ENCODE measurements at regions not wholly inside any gene's neighbourhood (a gene's known extent, or its start where the extent isn't known, plus 50 kb on each side); places are given as distances from the start of the nearest gene placed in this dataset.

DNA sequence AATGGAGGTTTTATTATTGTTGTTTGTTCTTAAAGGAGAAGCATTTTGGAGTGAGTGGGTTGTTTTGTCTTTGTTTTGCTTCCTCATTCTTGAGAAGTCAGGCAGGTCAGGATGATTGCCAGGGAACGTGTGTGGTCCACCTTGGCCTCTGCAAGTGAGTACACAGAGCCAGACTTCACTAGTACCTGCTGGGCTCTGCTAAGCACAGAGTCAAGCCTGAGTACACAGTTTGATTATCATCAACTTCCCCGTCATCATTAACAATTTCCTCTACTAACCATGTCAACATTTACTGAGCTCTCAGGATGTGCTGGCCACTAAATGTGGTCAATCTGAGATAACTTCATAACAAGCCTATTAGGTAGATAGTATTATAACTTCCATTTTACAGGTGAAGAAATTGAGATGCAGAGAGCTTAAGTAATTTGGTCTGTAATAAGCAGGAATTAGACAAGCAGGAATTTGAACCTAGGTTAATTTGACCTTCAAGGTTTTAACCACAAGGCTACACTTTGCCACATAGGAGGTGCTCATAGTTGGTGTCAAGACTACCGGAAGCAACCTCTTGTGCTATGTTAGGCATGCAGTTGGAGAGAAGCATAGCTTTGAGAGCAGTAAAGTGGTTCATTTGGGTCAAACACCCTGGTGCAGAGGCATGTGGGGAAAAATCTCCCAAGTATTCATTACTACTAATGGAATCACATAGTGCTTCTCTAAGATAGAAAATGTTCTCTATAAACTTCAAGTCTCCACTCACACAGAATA, 178.3 kb downstream of the NUAK1 start:
- H3K9me3 ChIP-seq (ENCODE audit: control insufficient read depth in 1 of 2, low read length in 2 of 2) = no peaks in the 10 kb centered on the region
- no peak overlapping the region for H3K27ac ChIP-seq (ENCODE audit: low read length)
- no peaks in the 10 kb centered on the region for H3K27me3 ChIP-seq (ENCODE audit: low read depth, low read length)
- no peaks in the 10 kb centered on the region for H3K36me3 ChIP-seq (ENCODE audit: control insufficient read depth in 1 of 2, insufficient read depth in 2 of 2, low read length in 2 of 2)
- no peaks in the 10 kb centered on the region for H3K4me1 ChIP-seq (ENCODE audit: control insufficient read depth in 1 of 2, insufficient read depth in 2 of 2, low read length in 2 of 2)
- no peak overlapping the region for H3K4me3 ChIP-seq (ENCODE audit: low read depth in 1 of 2, low read length in 2 of 2)

DNA sequence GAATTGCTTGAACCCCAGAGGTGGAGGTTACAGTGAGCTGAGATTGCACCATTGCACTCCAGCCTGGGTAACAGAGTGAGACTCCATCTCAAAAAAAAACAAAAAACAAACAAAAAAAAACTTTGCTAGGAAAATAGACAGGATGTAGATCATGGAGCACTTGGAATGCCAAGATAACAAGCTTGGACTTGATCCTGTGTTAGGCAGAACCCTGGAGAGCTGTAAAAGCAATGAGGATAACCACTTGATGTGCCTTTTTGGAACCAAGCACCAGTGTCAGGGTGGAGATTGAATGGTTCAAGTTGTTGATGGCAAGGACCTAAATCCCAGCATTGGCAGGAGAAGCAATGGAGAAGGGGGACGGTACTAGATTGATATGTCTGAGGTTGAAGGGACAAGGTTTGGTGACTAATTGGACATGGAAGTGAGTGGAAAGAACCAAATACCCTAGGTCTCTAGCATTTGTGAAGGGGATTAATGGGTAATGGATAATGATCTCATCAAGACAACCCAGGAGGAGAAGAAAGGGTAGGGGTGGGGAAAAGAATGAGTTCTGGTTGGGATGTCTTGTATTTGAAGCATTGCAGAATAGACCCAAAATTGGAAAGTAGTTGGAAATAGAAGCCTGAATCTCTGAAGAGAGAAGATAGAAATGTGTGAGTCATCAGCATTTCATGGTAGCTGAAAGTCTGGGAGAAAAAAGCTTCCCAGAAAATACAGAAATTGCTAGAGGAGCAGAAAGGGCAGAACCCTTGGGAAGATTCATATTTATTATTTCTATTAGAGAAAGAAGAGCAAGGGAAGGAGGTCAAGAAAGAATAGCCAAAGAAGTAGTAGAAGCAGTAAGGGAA, 176.7 kb downstream of the NUAK1 start:
- no peaks in the 10 kb centered on the region for H3K36me3 ChIP-seq (ENCODE audit: control insufficient read depth in 1 of 2, insufficient read depth in 2 of 2, low read length in 2 of 2)
- no peaks in the 10 kb centered on the region for H3K9me3 ChIP-seq (ENCODE audit: control insufficient read depth in 1 of 2, low read length in 2 of 2)
- no peaks in the 10 kb centered on the region for H3K4me1 ChIP-seq (ENCODE audit: control insufficient read depth in 1 of 2, insufficient read depth in 2 of 2, low read length in 2 of 2)
- H3K27me3 ChIP-seq (ENCODE audit: low read depth, low read length) = no peaks in the 10 kb centered on the region
- H3K4me3 ChIP-seq (ENCODE audit: low read depth in 1 of 2, low read length in 2 of 2) = no peak overlapping the region
- no peak overlapping the region for H3K27ac ChIP-seq (ENCODE audit: low read length)

DNA sequence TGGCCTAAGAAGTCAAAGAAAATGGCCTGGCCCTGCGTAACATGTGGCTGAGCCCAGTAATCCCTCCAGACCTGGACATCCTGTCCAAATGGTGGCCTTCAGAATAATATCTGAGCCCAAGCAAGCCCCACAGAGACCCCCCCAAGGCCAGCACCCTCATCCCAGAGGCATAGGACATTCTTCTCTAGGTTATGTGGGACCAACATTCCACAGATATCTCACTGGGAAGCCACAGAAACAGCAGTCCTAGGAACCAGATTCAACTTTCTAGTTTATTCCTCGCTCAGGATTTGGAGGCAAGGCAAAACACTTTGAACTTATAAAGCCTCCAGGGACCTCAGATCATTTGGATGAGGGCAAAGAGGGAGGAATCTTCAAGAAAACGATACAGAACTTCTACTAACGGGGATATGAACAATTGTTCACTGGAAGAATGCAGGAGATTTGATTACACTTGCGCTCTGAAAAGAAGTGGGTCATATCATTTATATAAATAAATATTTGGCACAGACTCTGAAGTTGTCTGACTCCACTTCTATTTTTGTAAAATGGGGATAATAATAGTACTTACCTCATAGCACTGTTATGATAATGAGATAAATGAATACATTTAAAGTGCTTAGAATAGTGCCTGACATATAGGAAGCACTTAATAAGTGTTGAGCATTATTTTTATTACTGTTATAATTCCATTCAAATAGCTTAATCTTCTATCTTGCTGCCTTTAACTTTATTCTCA, 171.5 kb downstream of the NUAK1 start:
- no peaks in the 10 kb centered on the region for H3K36me3 ChIP-seq (ENCODE audit: control insufficient read depth in 1 of 2, insufficient read depth in 2 of 2, low read length in 2 of 2)
- H3K27ac ChIP-seq (ENCODE audit: low read length) = no peak overlapping the region
- no peaks in the 10 kb centered on the region for H3K27me3 ChIP-seq (ENCODE audit: low read depth, low read length)
- no peak overlapping the region for H3K4me3 ChIP-seq (ENCODE audit: low read depth in 1 of 2, low read length in 2 of 2)
- no peaks in the 10 kb centered on the region for H3K9me3 ChIP-seq (ENCODE audit: control insufficient read depth in 1 of 2, low read length in 2 of 2)
- H3K4me1 ChIP-seq (ENCODE audit: control insufficient read depth in 1 of 2, insufficient read depth in 2 of 2, low read length in 2 of 2) = peaks cover 0 to 7% of the 10 kb centered on the region in 2 donors

DNA sequence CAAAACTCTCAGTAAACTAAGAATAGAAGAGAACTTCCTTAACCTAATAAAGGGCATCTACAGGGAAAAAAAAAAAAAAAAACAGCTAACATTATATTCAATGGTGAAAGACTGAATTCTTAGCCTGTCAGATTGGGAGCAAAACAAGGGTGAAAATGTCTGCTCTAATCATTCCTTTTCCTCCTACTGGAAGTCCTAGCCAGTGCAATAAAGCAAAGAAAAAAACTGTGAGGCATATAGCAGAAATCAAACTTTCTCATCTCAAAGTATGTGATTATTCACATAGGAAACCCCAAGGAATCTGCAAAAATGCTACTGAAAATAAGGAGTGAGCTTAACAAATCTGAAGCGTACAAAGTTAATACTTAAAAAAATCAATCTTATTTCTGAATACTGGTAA, 170.7 kb downstream of the NUAK1 start:
- no peak overlapping the region for H3K4me3 ChIP-seq (ENCODE audit: low read depth in 1 of 2, low read length in 2 of 2)
- H3K27ac ChIP-seq (ENCODE audit: low read length) = no peak overlapping the region
- no peaks in the 10 kb centered on the region for H3K9me3 ChIP-seq (ENCODE audit: control insufficient read depth in 1 of 2, low read length in 2 of 2)
- peaks cover 0 to 7% of the 10 kb centered on the region in 2 donors for H3K4me1 ChIP-seq (ENCODE audit: control insufficient read depth in 1 of 2, insufficient read depth in 2 of 2, low read length in 2 of 2)
- H3K27me3 ChIP-seq (ENCODE audit: low read depth, low read length) = no peaks in the 10 kb centered on the region
- H3K36me3 ChIP-seq (ENCODE audit: control insufficient read depth in 1 of 2, insufficient read depth in 2 of 2, low read length in 2 of 2) = no peaks in the 10 kb centered on the region

DNA sequence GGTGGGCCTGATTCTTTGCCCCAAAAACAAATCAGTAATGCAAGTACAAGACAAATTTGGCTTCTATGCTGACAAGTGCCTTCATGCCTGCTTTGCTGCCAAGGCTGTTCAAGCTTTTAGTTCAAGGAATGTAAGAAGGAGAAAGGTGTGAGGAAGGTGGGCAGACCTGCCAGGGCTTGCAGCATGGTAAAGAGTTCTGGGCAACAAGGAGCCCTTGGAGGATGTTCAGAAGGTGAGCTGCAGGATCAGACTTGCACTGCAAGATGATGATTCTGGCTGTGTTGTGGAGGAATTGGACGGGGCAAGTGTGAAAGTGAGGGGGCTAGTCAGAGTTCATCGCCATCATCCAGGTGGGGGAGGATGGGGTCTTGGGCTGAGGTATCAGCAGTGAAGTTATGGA, 167.9 kb downstream of the NUAK1 start:
- Histone ChIP-seq H3K4me3 (ENCODE audit: low read depth in 1 of 2, low read length in 2 of 2) (no peak overlapping the region), H3K27me3 (ENCODE audit: low read depth, low read length) (no peaks in the 10 kb centered on the region), H3K4me1 (ENCODE audit: control insufficient read depth in 1 of 2, insufficient read depth in 2 of 2, low read length in 2 of 2) (peaks cover 0 to 7% of the 10 kb centered on the region in 2 donors), H3K27ac (ENCODE audit: low read length) (no peak overlapping the region), H3K36me3 (ENCODE audit: control insufficient read depth in 1 of 2, insufficient read depth in 2 of 2, low read length in 2 of 2) (no peaks in the 10 kb centered on the region), H3K9me3 (ENCODE audit: control insufficient read depth in 1 of 2, low read length in 2 of 2) (no peaks in the 10 kb centered on the region)

DNA sequence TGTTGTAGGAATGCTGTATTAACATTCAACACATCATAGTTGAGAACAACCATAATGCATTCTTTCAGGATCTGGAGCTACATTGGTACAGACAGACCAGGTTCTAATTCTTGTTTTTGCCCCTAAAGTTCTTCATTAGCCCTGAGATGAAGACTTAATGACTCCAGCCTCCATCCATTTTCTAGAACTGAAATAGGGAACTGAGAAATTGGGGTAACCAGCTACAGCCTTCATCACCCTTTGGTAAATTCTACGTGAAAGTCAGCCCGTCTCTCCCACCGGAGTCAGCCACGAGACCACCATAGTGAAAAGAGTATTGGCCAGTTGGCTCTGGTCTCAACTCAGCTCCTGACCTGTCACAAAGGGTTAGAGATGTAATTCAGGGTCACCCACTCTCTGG, 164.0 kb downstream of the NUAK1 start:
- Histone ChIP-seq H3K4me3 (ENCODE audit: low read depth in 1 of 2, low read length in 2 of 2) (no peak overlapping the region), H3K27ac (ENCODE audit: low read length) (no peak overlapping the region), H3K36me3 (ENCODE audit: control insufficient read depth in 1 of 2, insufficient read depth in 2 of 2, low read length in 2 of 2) (no peaks in the 10 kb centered on the region), H3K27me3 (ENCODE audit: low read depth, low read length) (no peaks in the 10 kb centered on the region), H3K9me3 (ENCODE audit: control insufficient read depth in 1 of 2, low read length in 2 of 2) (no peaks in the 10 kb centered on the region), H3K4me1 (ENCODE audit: control insufficient read depth in 1 of 2, insufficient read depth in 2 of 2, low read length in 2 of 2) (no peaks in the 10 kb centered on the region)

DNA sequence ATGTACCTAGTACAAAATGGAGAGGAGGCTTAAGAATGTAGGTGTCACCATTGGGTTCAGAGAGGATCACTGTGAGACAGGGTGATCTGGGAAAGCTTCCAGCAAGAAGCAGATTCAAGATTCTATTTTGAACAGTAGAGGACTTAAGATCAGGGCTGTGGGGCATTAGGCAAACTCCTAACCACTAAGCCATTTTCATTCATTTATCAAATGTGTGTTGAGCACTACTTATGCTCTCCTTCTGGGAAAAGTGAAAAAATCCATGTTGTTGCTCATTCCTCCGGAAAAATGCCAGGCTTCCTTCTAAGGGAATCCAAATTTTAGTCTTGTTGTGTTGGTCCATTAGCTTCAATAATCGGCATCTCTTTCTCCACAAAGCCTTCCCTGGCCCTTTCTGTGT, 163.4 kb downstream of the NUAK1 start:
- H3K27ac ChIP-seq (ENCODE audit: low read length) = no peak overlapping the region
- no peaks in the 10 kb centered on the region for H3K4me1 ChIP-seq (ENCODE audit: control insufficient read depth in 1 of 2, insufficient read depth in 2 of 2, low read length in 2 of 2)

DNA sequence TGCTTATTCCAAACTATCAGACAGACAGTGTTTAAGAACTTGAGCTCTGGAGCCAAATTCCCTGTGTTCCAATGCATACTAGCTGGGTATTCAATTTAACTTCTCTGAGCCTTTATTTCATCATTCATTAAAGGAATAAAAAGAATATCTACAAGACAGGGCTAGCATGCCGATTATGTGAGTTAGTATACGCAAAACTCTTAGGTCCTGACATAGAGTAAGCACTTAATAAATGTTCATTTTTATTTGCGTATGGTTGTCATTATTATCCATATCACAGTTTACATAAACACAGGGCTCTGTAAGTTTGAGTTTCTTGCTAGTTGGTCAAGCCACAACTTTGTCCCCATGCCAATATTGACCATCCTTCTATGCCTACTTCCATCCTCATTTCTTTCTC, 161.5 kb downstream of the NUAK1 start:
- Histone ChIP-seq H3K9me3 (ENCODE audit: control insufficient read depth in 1 of 2, low read length in 2 of 2) (no peaks in the 10 kb centered on the region), H3K27me3 (ENCODE audit: low read depth, low read length) (no peaks in the 10 kb centered on the region), H3K4me1 (ENCODE audit: control insufficient read depth in 1 of 2, insufficient read depth in 2 of 2, low read length in 2 of 2) (no peaks in the 10 kb centered on the region), H3K27ac (ENCODE audit: low read length) (no peak overlapping the region), H3K36me3 (ENCODE audit: control insufficient read depth in 1 of 2, insufficient read depth in 2 of 2, low read length in 2 of 2) (no peaks in the 10 kb centered on the region), H3K4me3 (ENCODE audit: low read depth in 1 of 2, low read length in 2 of 2) (no peak overlapping the region)

More for the DNA sequence above, 163.4 kb downstream of the NUAK1 start:
- Histone ChIP-seq H3K27me3 (ENCODE audit: low read depth, low read length) (no peaks in the 10 kb centered on the region), H3K4me3 (ENCODE audit: low read depth in 1 of 2, low read length in 2 of 2) (no peak overlapping the region), H3K9me3 (ENCODE audit: control insufficient read depth in 1 of 2, low read length in 2 of 2) (no peaks in the 10 kb centered on the region), H3K36me3 (ENCODE audit: control insufficient read depth in 1 of 2, insufficient read depth in 2 of 2, low read length in 2 of 2) (no peaks in the 10 kb centered on the region)

DNA sequence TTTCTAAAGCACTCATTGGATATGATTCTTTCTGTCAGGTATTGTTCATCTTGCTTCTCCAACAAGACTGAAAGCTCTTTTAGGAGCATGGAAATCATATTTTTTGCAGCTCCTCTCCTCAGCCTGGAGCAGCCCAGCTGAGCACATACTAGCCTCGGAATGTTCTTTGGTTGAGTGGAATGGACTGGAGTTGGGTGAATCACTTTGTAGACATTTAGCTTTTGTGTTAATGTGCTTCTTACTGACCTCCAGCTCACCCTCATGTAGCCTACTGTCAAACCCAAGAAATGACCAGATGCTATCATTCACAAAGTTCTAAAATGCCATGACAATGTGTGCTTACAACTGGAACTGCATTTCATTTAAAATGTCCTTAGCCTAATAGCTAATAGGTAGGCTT, 161.1 kb downstream of the NUAK1 start:
- no peaks in the 10 kb centered on the region for H3K9me3 ChIP-seq (ENCODE audit: control insufficient read depth in 1 of 2, low read length in 2 of 2)
- H3K4me3 ChIP-seq (ENCODE audit: low read depth in 1 of 2, low read length in 2 of 2) = no peak overlapping the region
- H3K4me1 ChIP-seq (ENCODE audit: control insufficient read depth in 1 of 2, insufficient read depth in 2 of 2, low read length in 2 of 2) = no peaks in the 10 kb centered on the region
- no peak overlapping the region for H3K27ac ChIP-seq (ENCODE audit: low read length)
- H3K36me3 ChIP-seq (ENCODE audit: control insufficient read depth in 1 of 2, insufficient read depth in 2 of 2, low read length in 2 of 2) = no peaks in the 10 kb centered on the region
- H3K27me3 ChIP-seq (ENCODE audit: low read depth, low read length) = no peaks in the 10 kb centered on the region

DNA sequence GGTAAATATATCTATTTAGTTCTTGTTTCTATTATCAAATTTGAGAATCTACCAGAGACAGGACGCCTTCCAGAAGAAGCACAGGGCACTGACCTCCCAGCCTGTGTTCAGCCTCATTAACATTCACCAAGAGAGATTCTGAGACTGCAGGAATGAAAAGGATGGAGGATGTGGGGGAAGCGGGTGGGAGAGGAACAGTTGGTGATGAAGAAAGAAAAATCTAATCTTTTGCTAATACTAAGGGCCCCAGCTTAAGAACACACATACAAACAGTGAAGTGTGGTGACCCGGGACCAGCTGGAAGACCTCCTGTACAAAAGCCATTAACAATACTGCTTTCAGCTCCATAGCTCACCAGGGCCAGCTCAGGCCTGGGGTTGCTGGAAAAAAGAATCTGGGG, 160.5 kb downstream of the NUAK1 start:
- no peaks in the 10 kb centered on the region for H3K36me3 ChIP-seq (ENCODE audit: control insufficient read depth in 1 of 2, insufficient read depth in 2 of 2, low read length in 2 of 2)
- H3K4me3 ChIP-seq (ENCODE audit: low read depth in 1 of 2, low read length in 2 of 2) = no peak overlapping the region
- no peaks in the 10 kb centered on the region for H3K4me1 ChIP-seq (ENCODE audit: control insufficient read depth in 1 of 2, insufficient read depth in 2 of 2, low read length in 2 of 2)
- H3K9me3 ChIP-seq (ENCODE audit: control insufficient read depth in 1 of 2, low read length in 2 of 2) = no peaks in the 10 kb centered on the region
- H3K27ac ChIP-seq (ENCODE audit: low read length) = no peak overlapping the region
- H3K27me3 ChIP-seq (ENCODE audit: low read depth, low read length) = no peaks in the 10 kb centered on the region

DNA sequence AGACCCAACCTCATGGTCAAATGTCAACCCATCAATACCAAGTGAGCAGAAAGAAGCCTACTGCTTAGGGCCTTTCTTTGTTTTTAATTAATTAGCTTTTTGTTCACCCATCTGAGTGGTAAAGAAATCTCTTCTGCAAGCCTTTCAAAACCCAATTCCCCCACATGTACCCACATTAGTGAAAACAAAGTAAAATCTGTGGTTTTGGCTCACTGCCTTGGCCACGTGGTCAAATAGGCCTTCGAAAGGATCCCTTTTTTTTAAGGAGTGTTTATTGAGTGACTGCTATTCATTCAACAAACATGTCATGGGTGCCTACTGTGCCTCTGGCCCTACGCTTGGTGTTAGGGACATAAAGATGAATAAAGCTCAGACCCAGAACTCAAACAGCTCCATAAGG, 160.1 kb downstream of the NUAK1 start:
- Histone ChIP-seq H3K36me3 (ENCODE audit: control insufficient read depth in 1 of 2, insufficient read depth in 2 of 2, low read length in 2 of 2) (no peaks in the 10 kb centered on the region), H3K27ac (ENCODE audit: low read length) (no peak overlapping the region), H3K9me3 (ENCODE audit: control insufficient read depth in 1 of 2, low read length in 2 of 2) (no peaks in the 10 kb centered on the region), H3K4me1 (ENCODE audit: control insufficient read depth in 1 of 2, insufficient read depth in 2 of 2, low read length in 2 of 2) (no peaks in the 10 kb centered on the region), H3K27me3 (ENCODE audit: low read depth, low read length) (no peaks in the 10 kb centered on the region), H3K4me3 (ENCODE audit: low read depth in 1 of 2, low read length in 2 of 2) (no peak overlapping the region)
